GM18951 (cell line): ENCODE measurements at regions not wholly inside any gene's neighbourhood (a gene's known extent, or its start where the extent isn't known, plus 50 kb on each side); places are given as distances from the start of the nearest gene placed in this dataset.

Source experiments
- POLR2A ChIP-seq: IDR thresholded peaks from 4 replicates; pipeline ENCODE4 v1.6.1; 2011; ENCODE audit warnings: mild to moderate bottlenecking; ENCODE audit not compliant: insufficient read length, insufficient read depth; ENCODE audit errors: extremely low read depth
- in situ Hi-C: fragments of 300-500 bp; cut with MboI; formaldehyde crosslinking; loops from one replicate; pipeline ENCODE4 v1.12.0; 2022; ENCODE audit warnings: low sequenced_read_pairs, mixed read lengths, inconsistent platforms; ENCODE audit not compliant: unreplicated experiment

- in situ Hi-C loops: no loop called here
- no peak for TF ChIP-seq POLR2A
Measured at GRCh38 chr11:45045683-45046471, 95.2 kb upstream of the TP53I11 start.

GRCh38 chr11:45048313-45048841, 97.7 kb upstream of the TP53I11 start:
- in situ Hi-C loops: no loop called here
- no peak for TF ChIP-seq POLR2A

GRCh38 chr11:45048870-45049691, 97.4 kb upstream of the PRDM11 start:
- in situ Hi-C loops: no loop called here
- TF ChIP-seq POLR2A: no peak

GRCh38 chr11:45050111-45050510, 96.3 kb upstream of the PRDM11 start:
- no peak for TF ChIP-seq POLR2A

GRCh38 chr11:45051621-45052020, 94.8 kb upstream of the PRDM11 start:
- in situ Hi-C loops: no loop called here
- no peak for TF ChIP-seq POLR2A

More at GRCh38 chr11:45050111-45050510, 96.3 kb upstream of the PRDM11 start:
- in situ Hi-C loops: no loop called here

GRCh38 chr11:45052361-45052760, 94.1 kb upstream of the PRDM11 start:
- in situ Hi-C loops: no loop called here
- TF ChIP-seq POLR2A: no peak

- in situ Hi-C loops: no loop called here
- no peak for TF ChIP-seq POLR2A
Measured at GRCh38 chr11:45053736-45054446, 92.5 kb upstream of the PRDM11 start.

GRCh38 chr11:45054956-45055355, 91.5 kb upstream of the PRDM11 start:
- in situ Hi-C loops: no loop called here
- no peak for TF ChIP-seq POLR2A

GRCh38 chr11:45056529-45056928, 89.9 kb upstream of the PRDM11 start:
- TF ChIP-seq POLR2A: no peak
- in situ Hi-C loops: no loop called here

- in situ Hi-C loops: no loop called here
- TF ChIP-seq POLR2A: no peak
Measured at GRCh38 chr11:45057938-45058646, 88.3 kb upstream of the PRDM11 start.

- in situ Hi-C loops: no loop called here
- TF ChIP-seq POLR2A: no peak
Measured at GRCh38 chr11:45058647-45058950, 87.8 kb upstream of the PRDM11 start.

- TF ChIP-seq POLR2A: no peak
- in situ Hi-C loops: no loop called here
Measured at GRCh38 chr11:45060707-45061106, 85.7 kb upstream of the PRDM11 start.

- in situ Hi-C loops: no loop called here
- TF ChIP-seq POLR2A: no peak
Measured at GRCh38 chr11:45061641-45062040, 84.8 kb upstream of the PRDM11 start.
